AG04450 (cell line): ENCODE measurements at regions not wholly inside any gene's neighbourhood (a gene's known extent, or its start where the extent isn't known, plus 50 kb on each side); places are given as distances from the start of the nearest gene placed in this dataset.

Experiments
- CTCF ChIA-PET: fragments of 300-600, 350-600 bp; formaldehyde crosslinking; extraction: SDS; loops from one replicate; lab custom pipeline; 2022; ENCODE audit warnings: antibody characterized with exemption, inconsistent platforms; lab: Charles Lee
- POLR2A ChIA-PET: fragments of 350-600 bp; formaldehyde crosslinking; extraction: SDS; loops from one replicate; lab custom pipeline; 2021; ENCODE audit warnings: antibody characterized with exemption, inconsistent platforms; lab: Yijun Ruan, JAX
- DNase-seq: peaks from one replicate; pipeline ENCODE4 v3.0.0-alpha.2; 2011; ENCODE audit warnings: low read depth, low spot score
- H3K27ac ChIP-seq: one replicate; pipeline ENCODE4 v1.5.1; 2012; ENCODE audit warnings: low read depth, low read length, control low read depth
- H3K27me3 ChIP-seq: one replicate; pipeline ENCODE4 v1.6.0; 2012; ENCODE audit warnings: low read length; ENCODE audit not compliant: control insufficient read depth, insufficient read depth
- H3K4me3 ChIP-seq: 2 replicates; pipeline ENCODE4 v1.5.1; 2011; ENCODE audit warnings: mild to moderate bottlenecking, low read depth, low read length, control low read depth
- H3K9me3 ChIP-seq: 2 replicates; pipeline ENCODE4 v1.5.1; 2012; ENCODE audit warnings: low read length; ENCODE audit not compliant: control insufficient read depth, insufficient read depth
- TF ChIP-seq, protein P1 (sequence below): IDR thresholded peaks from 2 replicates; pipeline ENCODE4 v1.5.1; 2011; ENCODE audit warnings: low read depth, low read length, control low read depth, inconsistent platforms

DNA sequence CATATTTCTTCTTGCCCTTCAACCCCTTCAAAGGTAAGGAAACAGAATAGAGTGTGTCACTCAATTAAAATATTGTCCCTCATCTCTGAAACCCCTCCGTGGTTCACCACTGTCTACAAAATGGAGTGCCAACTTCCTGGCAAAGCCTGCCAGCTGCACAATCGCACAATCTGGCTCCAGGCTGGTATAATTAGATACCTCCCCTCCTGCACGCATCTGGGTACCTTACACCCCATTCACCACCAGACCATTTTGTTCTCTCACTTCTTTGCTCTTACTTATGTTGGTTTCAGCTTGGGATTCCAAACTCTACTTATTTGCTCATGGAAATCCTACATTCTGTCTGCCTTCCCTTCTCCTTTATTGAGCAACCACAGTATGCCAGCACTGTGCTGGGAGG is 314.9 kb downstream of the NUAK1 start:
- H3K27ac ChIP-seq: no peak overlapping the region
- H3K27me3 ChIP-seq: peaks cover 6% of the 10 kb centered on the region
- POLR2A ChIA-PET: no interaction called here
- DNase-seq: no peak
- TF ChIP-seq, protein P1, sequence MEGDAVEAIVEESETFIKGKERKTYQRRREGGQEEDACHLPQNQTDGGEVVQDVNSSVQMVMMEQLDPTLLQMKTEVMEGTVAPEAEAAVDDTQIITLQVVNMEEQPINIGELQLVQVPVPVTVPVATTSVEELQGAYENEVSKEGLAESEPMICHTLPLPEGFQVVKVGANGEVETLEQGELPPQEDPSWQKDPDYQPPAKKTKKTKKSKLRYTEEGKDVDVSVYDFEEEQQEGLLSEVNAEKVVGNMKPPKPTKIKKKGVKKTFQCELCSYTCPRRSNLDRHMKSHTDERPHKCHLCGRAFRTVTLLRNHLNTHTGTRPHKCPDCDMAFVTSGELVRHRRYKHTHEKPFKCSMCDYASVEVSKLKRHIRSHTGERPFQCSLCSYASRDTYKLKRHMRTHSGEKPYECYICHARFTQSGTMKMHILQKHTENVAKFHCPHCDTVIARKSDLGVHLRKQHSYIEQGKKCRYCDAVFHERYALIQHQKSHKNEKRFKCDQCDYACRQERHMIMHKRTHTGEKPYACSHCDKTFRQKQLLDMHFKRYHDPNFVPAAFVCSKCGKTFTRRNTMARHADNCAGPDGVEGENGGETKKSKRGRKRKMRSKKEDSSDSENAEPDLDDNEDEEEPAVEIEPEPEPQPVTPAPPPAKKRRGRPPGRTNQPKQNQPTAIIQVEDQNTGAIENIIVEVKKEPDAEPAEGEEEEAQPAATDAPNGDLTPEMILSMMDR: no peak
- no peak overlapping the region for H3K4me3 ChIP-seq
- CTCF ChIA-PET: interaction anchor here (0.7 kb wide), 1 partner anchor 423 kb away, joined by 3 read pairs; no protein-coding TSS in a partner anchor
- no peaks in the 10 kb centered on the region for H3K9me3 ChIP-seq

DNA sequence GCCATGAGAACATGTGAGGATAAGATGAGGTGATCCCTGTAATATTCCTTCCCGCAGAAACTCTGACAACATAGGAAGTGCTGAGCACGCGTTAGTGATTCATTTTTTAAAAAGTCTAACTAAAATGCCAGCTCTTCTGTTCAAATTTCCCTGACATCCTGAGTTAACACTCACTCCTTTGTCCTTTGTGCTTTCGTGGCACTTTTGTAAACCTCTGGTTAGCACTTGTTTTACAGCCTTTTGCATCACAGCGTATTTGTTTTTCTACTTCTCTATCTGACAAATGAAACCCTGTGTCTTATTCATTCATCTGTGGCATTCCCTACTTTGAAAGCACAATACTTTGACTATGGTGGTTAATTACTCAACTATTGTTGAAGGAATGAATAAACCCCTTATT is 313.6 kb downstream of the NUAK1 start:
- no peak overlapping the region for H3K27ac ChIP-seq
- ChIA-PET POLR2A (no interaction called here), CTCF (interaction anchor here (0.9 kb wide), 1 partner anchor 399 kb away, joined by 3 read pairs; no protein-coding TSS in a partner anchor)
- TF ChIP-seq, protein P1: no peak
- peaks cover 6% of the 10 kb centered on the region for H3K27me3 ChIP-seq
- H3K9me3 ChIP-seq: no peaks in the 10 kb centered on the region
- no peak overlapping the region for H3K4me3 ChIP-seq
- DNase-seq: no peak

- TF ChIP-seq, protein P1: no peak
- ChIA-PET CTCF (no interaction called here), POLR2A (no interaction called here)
- H3K4me3 ChIP-seq: no peak overlapping the region
- no peak overlapping the region for H3K27ac ChIP-seq
- no peak for DNase-seq
- no peaks in the 10 kb centered on the region for H3K27me3 ChIP-seq
- H3K9me3 ChIP-seq: no peaks in the 10 kb centered on the region
Observed at GRCh38 chr12:105831372-105831771, 307.4 kb downstream of the NUAK1 start.

- no peak overlapping the region for H3K4me3 ChIP-seq
- CTCF ChIA-PET: no interaction called here
- POLR2A ChIA-PET: no interaction called here
- H3K27me3 ChIP-seq: no peaks in the 10 kb centered on the region
- no peaks in the 10 kb centered on the region for H3K9me3 ChIP-seq
- no peak overlapping the region for H3K27ac ChIP-seq
- TF ChIP-seq, protein P1: no peak
- DNase-seq: no peak
Observed at GRCh38 chr12:105832021-105832420, 306.7 kb downstream of the NUAK1 start.

DNA sequence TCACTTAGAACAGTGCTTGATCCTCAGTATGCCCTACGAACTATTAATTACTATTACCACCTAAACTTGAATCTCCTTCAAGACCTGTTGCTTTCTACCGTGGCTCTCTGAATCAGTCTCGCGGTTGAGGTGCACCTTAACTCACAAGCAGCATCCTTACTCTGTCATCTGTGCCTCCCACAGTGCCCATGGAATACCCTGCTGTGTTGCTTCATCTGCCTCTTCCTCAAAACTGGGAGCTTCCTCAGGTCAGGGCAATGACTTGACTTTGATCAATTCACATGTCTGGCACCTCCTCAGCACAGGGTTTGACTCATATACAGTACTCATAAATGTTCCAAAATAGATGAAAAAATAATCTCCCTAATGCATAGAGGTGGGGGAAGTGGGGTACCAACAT is 305.9 kb downstream of the NUAK1 start:
- Histone ChIP-seq H3K4me3 (no peak overlapping the region), H3K27me3 (no peaks in the 10 kb centered on the region), H3K9me3 (no peaks in the 10 kb centered on the region), H3K27ac (no peak overlapping the region)
- DNase-seq: no peak
- CTCF ChIA-PET: no interaction called here
- POLR2A ChIA-PET: no interaction called here
- TF ChIP-seq, protein P1: no peak
